GM12878 (cell line): ENCODE measurements at regions not wholly inside any gene's neighbourhood (a gene's known extent, or its start where the extent isn't known, plus 50 kb on each side); places are given as distances from the start of the nearest gene placed in this dataset.

ENCODE experiments used
- EZH2 ChIP-seq: IDR thresholded peaks from 2 replicates; pipeline ENCODE4 v1.6.1; 2012; ENCODE audit warnings: low read depth, mild to moderate bottlenecking, control low read depth, inconsistent platforms, low read length, borderline replicate concordance; ENCODE audit not compliant: control insufficient read depth
- POLR2AphosphoS5 ChIP-seq: IDR thresholded peaks from 2 replicates; pipeline ENCODE4 v1.6.1; 2011; ENCODE audit warnings: mild to moderate bottlenecking, low read length, inconsistent platforms
- SIX5 ChIP-seq: IDR thresholded peaks from 2 replicates; pipeline ENCODE4 v1.6.1; 2011; ENCODE audit warnings: mild to moderate bottlenecking, low read depth, low read length, moderate library complexity; ENCODE audit not compliant: severe bottlenecking
- SMC3 ChIP-seq: IDR thresholded peaks from 2 replicates; pipeline ENCODE4 v1.6.1; 2011; ENCODE audit warnings: low read length, improper control_type of control experiment, borderline replicate concordance
- TF ChIP-seq, protein P1 (sequence below), 3 experiments: IDR thresholded peaks in 2 of 3; conservative IDR thresholded peaks in 1 of 3; 2 replicates each; pipeline ENCODE4 v1.5.1; 2011; ENCODE audit warnings: low read depth in 3 of 3, low read length in 3 of 3, mild to moderate bottlenecking in 3 of 3, control low read depth in 2 of 3, moderate library complexity in 2 of 3, inconsistent platforms in 1 of 3, mixed read lengths in 1 of 3; ENCODE audit not compliant: control insufficient read depth in 2 of 3, insufficient read depth in 1 of 3; ENCODE audit errors: extremely low read depth in 1 of 3
- TF ChIP-seq, protein P2 (sequence below): fragments of 450-650 bp; IDR thresholded peaks from 2 replicates; pipeline ENCODE4 v1.6.1; 2016; ENCODE audit warnings: mild to moderate bottlenecking, moderate library complexity, borderline replicate concordance

DNA sequence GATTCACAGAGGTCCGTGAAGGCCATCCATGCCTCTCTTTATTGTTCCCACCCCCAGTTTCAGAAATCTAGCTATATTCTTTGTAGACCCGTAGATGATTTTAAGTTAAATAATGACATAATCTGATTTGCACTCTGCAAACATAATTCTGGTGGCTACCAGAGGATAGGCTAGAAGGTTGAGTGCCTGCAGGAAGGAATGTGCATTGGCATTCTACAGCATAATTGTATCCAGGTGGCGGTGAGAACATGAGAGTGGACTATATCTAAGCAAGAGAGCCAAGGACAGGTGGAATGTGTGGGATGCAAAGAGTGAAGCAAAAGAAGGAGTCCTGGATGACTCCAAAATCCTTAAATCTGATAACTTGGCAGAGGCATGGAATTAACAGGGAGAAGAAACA, 298.5 kb upstream of the MME start:
- TF ChIP-seq EZH2 (no peak), SMC3 (no peak), SIX5 (no peak), POLR2AphosphoS5 (no peak)
- TF ChIP-seq, protein P1, sequence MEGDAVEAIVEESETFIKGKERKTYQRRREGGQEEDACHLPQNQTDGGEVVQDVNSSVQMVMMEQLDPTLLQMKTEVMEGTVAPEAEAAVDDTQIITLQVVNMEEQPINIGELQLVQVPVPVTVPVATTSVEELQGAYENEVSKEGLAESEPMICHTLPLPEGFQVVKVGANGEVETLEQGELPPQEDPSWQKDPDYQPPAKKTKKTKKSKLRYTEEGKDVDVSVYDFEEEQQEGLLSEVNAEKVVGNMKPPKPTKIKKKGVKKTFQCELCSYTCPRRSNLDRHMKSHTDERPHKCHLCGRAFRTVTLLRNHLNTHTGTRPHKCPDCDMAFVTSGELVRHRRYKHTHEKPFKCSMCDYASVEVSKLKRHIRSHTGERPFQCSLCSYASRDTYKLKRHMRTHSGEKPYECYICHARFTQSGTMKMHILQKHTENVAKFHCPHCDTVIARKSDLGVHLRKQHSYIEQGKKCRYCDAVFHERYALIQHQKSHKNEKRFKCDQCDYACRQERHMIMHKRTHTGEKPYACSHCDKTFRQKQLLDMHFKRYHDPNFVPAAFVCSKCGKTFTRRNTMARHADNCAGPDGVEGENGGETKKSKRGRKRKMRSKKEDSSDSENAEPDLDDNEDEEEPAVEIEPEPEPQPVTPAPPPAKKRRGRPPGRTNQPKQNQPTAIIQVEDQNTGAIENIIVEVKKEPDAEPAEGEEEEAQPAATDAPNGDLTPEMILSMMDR (IDR thresholded peaks at IDR 0.05 in 2 of 3, conservative IDR thresholded peaks at IDR 0.05 in 1 of 3; ENCODE audit: control insufficient read depth in 2 of 3, extremely low read depth in 1 of 3, insufficient read depth in 1 of 3, low read depth in 3 of 3, low read length in 3 of 3): no peak
- TF ChIP-seq, protein P2, sequence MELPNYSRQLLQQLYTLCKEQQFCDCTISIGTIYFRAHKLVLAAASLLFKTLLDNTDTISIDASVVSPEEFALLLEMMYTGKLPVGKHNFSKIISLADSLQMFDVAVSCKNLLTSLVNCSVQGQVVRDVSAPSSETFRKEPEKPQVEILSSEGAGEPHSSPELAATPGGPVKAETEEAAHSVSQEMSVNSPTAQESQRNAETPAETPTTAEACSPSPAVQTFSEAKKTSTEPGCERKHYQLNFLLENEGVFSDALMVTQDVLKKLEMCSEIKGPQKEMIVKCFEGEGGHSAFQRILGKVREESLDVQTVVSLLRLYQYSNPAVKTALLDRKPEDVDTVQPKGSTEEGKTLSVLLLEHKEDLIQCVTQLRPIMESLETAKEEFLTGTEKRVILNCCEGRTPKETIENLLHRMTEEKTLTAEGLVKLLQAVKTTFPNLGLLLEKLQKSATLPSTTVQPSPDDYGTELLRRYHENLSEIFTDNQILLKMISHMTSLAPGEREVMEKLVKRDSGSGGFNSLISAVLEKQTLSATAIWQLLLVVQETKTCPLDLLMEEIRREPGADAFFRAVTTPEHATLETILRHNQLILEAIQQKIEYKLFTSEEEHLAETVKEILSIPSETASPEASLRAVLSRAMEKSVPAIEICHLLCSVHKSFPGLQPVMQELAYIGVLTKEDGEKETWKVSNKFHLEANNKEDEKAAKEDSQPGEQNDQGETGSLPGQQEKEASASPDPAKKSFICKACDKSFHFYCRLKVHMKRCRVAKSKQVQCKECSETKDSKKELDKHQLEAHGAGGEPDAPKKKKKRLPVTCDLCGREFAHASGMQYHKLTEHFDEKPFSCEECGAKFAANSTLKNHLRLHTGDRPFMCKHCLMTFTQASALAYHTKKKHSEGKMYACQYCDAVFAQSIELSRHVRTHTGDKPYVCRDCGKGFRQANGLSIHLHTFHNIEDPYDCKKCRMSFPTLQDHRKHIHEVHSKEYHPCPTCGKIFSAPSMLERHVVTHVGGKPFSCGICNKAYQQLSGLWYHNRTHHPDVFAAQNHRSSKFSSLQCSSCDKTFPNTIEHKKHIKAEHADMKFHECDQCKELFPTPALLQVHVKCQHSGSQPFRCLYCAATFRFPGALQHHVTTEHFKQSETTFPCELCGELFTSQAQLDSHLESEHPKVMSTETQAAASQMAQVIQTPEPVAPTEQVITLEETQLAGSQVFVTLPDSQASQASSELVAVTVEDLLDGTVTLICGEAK: no peak
